ENCODE measurements at regions not wholly inside any gene's neighbourhood (a gene's known extent, or its start where the extent isn't known, plus 50 kb on each side); places are given as distances from the start of the nearest gene placed in this dataset.
"Not testable (repeated sequence)": the region's sequence is repeated elsewhere in the genome, so short reads cannot be mapped to it uniquely, and the experiment has no call there.

GRCh38 chr2:146632707-146633106 is 1212.1 kb upstream of the ACVR2A start:
- DNase-seq = no peak

GRCh38 chr2:146624430-146625160 is 1220.2 kb upstream of the ACVR2A start:
- DNase-seq = peak; percentile 5

GRCh38 chr2:146623771-146624170 is 1221.1 kb upstream of the ACVR2A start:
- no peak for DNase-seq

- DNase-seq = no peak
These were observed 1223.2 kb upstream of the ACVR2A start for GRCh38 chr2:146621656-146622055.

GRCh38 chr2:146615778-146616177 is 1229.1 kb upstream of the ACVR2A start:
- peak; percentile 59 for DNase-seq

- no peak for DNase-seq
These were observed 1236.3 kb upstream of the ACVR2A start for GRCh38 chr2:146608490-146608889.

GRCh38 chr2:146604521-146604920 is 1240.3 kb upstream of the ACVR2A start:
- DNase-seq = no peak

- peak; percentile 1 for DNase-seq
These were observed 1242.0 kb upstream of the ACVR2A start for GRCh38 chr2:146602856-146603255.

- no peak for DNase-seq
These were observed 1242.4 kb upstream of the ACVR2A start for GRCh38 chr2:146602383-146602782.

GRCh38 chr2:146598791-146599190 is 1246.0 kb upstream of the ACVR2A start:
- no peak for DNase-seq

- DNase-seq = no peak
These were observed 1247.5 kb upstream of the ACVR2A start for GRCh38 chr2:146597291-146597690.

- DNase-seq = no peak
These were observed 1252.9 kb upstream of the ACVR2A start for GRCh38 chr2:146591908-146592307.

- no peak for DNase-seq
These were observed 1257.5 kb upstream of the ACVR2A start for GRCh38 chr2:146587291-146587713.

- no peak for DNase-seq
These were observed 1260.5 kb upstream of the ACVR2A start for GRCh38 chr2:146584316-146584715.

GRCh38 chr2:146579147-146579930 is 1265.5 kb upstream of the ACVR2A start:
- no peak for DNase-seq

- DNase-seq = no peak
These were observed 1268.3 kb upstream of the ACVR2A start for GRCh38 chr2:146576339-146577111.

GRCh38 chr2:146572598-146572997 is 1272.2 kb upstream of the ACVR2A start:
- DNase-seq = no peak

- DNase-seq = no peak
These were observed 1282.8 kb upstream of the ACVR2A start for GRCh38 chr2:146561996-146562395.

- no peak for DNase-seq
These were observed 1297.6 kb upstream of the ACVR2A start for GRCh38 chr2:146547236-146547635.

GRCh38 chr2:146544701-146545100 is 1300.1 kb upstream of the ACVR2A start:
- no peak for DNase-seq

GRCh38 chr2:146541896-146542295 is 1302.9 kb upstream of the ACVR2A start:
- no peak for DNase-seq

GRCh38 chr2:146540271-146540932 is 1304.4 kb upstream of the ACVR2A start:
- no peak for DNase-seq

- not testable (repeated sequence) for DNase-seq
These were observed 1305.1 kb upstream of the ACVR2A start for GRCh38 chr2:146539739-146540138.

Data from NCI-H146 (cell line).